ENCODE measurements at regions not wholly inside any gene's neighbourhood (a gene's known extent, or its start where the extent isn't known, plus 50 kb on each side); places are given as distances from the start of the nearest gene placed in this dataset.

- no peak overlapping the region for H3K27ac ChIP-seq
- no peak for TF ChIP-seq CTCF (IDR thresholded peaks at IDR 0.05)
- H3K9me3 ChIP-seq = no peaks in the 10 kb centered on the region
These were observed 71.9 kb upstream of the ZNF507 start for GRCh38 chr19:32273483-32273882.

GRCh38 chr19:32287086-32287485, 58.3 kb upstream of the ZNF507 start:
- TF ChIP-seq CTCF (IDR thresholded peaks at IDR 0.05) = no peak
- Histone ChIP-seq H3K36me3 (no peaks in the 10 kb centered on the region), H3K9me3 (no peaks in the 10 kb centered on the region), H3K4me3 (ENCODE audit: low read depth in 1 of 2, low read length in 1 of 2) (no peak overlapping the region), H3K27me3 (peaks cover 31% of the 10 kb centered on the region), H3K27ac (no peak overlapping the region), H3K4me1 (ENCODE audit: control insufficient read depth in 1 of 2, insufficient read depth in 1 of 2, low read depth in 1 of 2, low read length in 1 of 2) (no peaks in the 10 kb centered on the region)

More at GRCh38 chr19:32273483-32273882, 71.9 kb upstream of the ZNF507 start:
- Histone ChIP-seq H3K4me3 (ENCODE audit: low read depth in 1 of 2, low read length in 1 of 2) (no peak overlapping the region), H3K36me3 (no peaks in the 10 kb centered on the region), H3K27me3 (no peaks in the 10 kb centered on the region), H3K4me1 (ENCODE audit: control insufficient read depth in 1 of 2, insufficient read depth in 1 of 2, low read depth in 1 of 2, low read length in 1 of 2) (no peaks in the 10 kb centered on the region)

GRCh38 chr19:32287811-32288227, 57.6 kb upstream of the ZNF507 start:
- TF ChIP-seq CTCF (IDR thresholded peaks at IDR 0.05) = no peak
- H3K4me1 ChIP-seq (ENCODE audit: control insufficient read depth in 1 of 2, insufficient read depth in 1 of 2, low read depth in 1 of 2, low read length in 1 of 2) = no peaks in the 10 kb centered on the region
- peaks cover 31% of the 10 kb centered on the region for H3K27me3 ChIP-seq
- no peak overlapping the region for H3K4me3 ChIP-seq (ENCODE audit: low read depth in 1 of 2, low read length in 1 of 2)
- H3K27ac ChIP-seq = no peak overlapping the region
- H3K36me3 ChIP-seq = no peaks in the 10 kb centered on the region
- H3K9me3 ChIP-seq = no peaks in the 10 kb centered on the region

- H3K36me3 ChIP-seq = no peaks in the 10 kb centered on the region
- H3K4me1 ChIP-seq (ENCODE audit: control insufficient read depth in 1 of 2, insufficient read depth in 1 of 2, low read depth in 1 of 2, low read length in 1 of 2) = no peaks in the 10 kb centered on the region
- H3K27me3 ChIP-seq = peaks cover 23% of the 10 kb centered on the region
- H3K27ac ChIP-seq = no peak overlapping the region
- no peaks in the 10 kb centered on the region for H3K9me3 ChIP-seq
- no peak overlapping the region for H3K4me3 ChIP-seq (ENCODE audit: low read depth in 1 of 2, low read length in 1 of 2)
- TF ChIP-seq CTCF (IDR thresholded peaks at IDR 0.05) = no peak
These were observed 55.7 kb upstream of the ZNF507 start for GRCh38 chr19:32289566-32290210.

GRCh38 chr19:32291876-32292275, 53.5 kb upstream of the ZNF507 start:
- no peaks in the 10 kb centered on the region for H3K4me1 ChIP-seq (ENCODE audit: control insufficient read depth in 1 of 2, insufficient read depth in 1 of 2, low read depth in 1 of 2, low read length in 1 of 2)
- peaks cover 8% of the 10 kb centered on the region for H3K27me3 ChIP-seq
- H3K36me3 ChIP-seq = no peaks in the 10 kb centered on the region
- H3K9me3 ChIP-seq = no peaks in the 10 kb centered on the region
- H3K4me3 ChIP-seq (ENCODE audit: low read depth in 1 of 2, low read length in 1 of 2) = no peak overlapping the region
- TF ChIP-seq CTCF (IDR thresholded peaks at IDR 0.05) = no peak
- no peak overlapping the region for H3K27ac ChIP-seq
